B cell (primary cell): ENCODE measurements at regions not wholly inside any gene's neighbourhood (a gene's known extent, or its start where the extent isn't known, plus 50 kb on each side); places are given as distances from the start of the nearest gene placed in this dataset.
"Not testable (repeated sequence)": the region's sequence is repeated elsewhere in the genome, so short reads cannot be mapped to it uniquely, and the experiment has no call there.

Source experiments
- ATAC-seq: fragments of 200-7000 bp; cut with Tn5 transposase; one replicate; pipeline ENCODE4 v1.10.0; 2021; ENCODE audit warnings: low read depth, mild to moderate bottlenecking, moderate number of reproducible peaks, moderate library complexity
- CTCF ChIA-PET: fragments of 350-600 bp; sonication (Branson Sonifier 250); formaldehyde crosslinking; loops from one replicate; lab custom pipeline; 2021; ENCODE audit warnings: antibody characterized with exemption, inconsistent platforms; lab: Charles Lee
- POLR2A ChIA-PET: fragments of 350-600 bp; sonication (Branson Sonifier 250); formaldehyde crosslinking; loops from one replicate; lab custom pipeline; 2021; ENCODE audit warnings: antibody characterized with exemption; lab: Charles Lee
- DNase-seq: peaks from one replicate; pipeline ENCODE4 v3.0.0; 2013
- H2AFZ ChIP-seq: 2 replicates; pipeline ENCODE4 v1.6.1; 2012; ENCODE audit warnings: mild to moderate bottlenecking, low read depth, low read length; ENCODE audit not compliant: insufficient read depth, poor library complexity, severe bottlenecking
- H3K27ac ChIP-seq, 2 donors: 1 replicate in 1 of 2; 2 replicates in 1 of 2; pipeline ENCODE4 v1.5.1; 2012 to 2013; ENCODE audit warnings: low read length in 2 of 2, mild to moderate bottlenecking in 2 of 2, moderate library complexity in 1 of 2
- H3K27me3 ChIP-seq, 4 experiments: fragments of 200-600 bp in 1 of 4; sonication (generic) in 1 of 4; replicated peaks in 1 of 4; 1 replicate in 2 of 4; 2 replicates in 2 of 4; pipeline versions ENCODE4 v1.6.1 to v1.7.0; 2013 to 2016; ENCODE audit warnings: low read length in 3 of 4, mild to moderate bottlenecking in 2 of 4, mixed read lengths in 1 of 4, moderate library complexity in 1 of 4; ENCODE audit not compliant: insufficient read depth in 4 of 4, control insufficient read depth in 3 of 4; ENCODE audit errors: control extremely low read depth in 1 of 4
- H3K36me3 ChIP-seq, 2 experiments: replicated peaks in 1 of 2; 1 replicate in 1 of 2; 2 replicates in 1 of 2; pipeline versions ENCODE4 v1.6.1 to v1.7.1; 2013; ENCODE audit warnings: low read length in 1 of 2; ENCODE audit not compliant: insufficient read depth in 2 of 2, control insufficient read depth in 1 of 2; ENCODE audit errors: control extremely low read depth in 1 of 2, extremely low read depth in 1 of 2
- H3K4me1 ChIP-seq, 2 donors: fragments of 200-600 bp in 1 of 2; sonication (generic) in 1 of 2; 1 replicate in 1 of 2; 2 replicates in 1 of 2; pipeline versions ENCODE4 v1.5.1 to v1.6.1; 2013 to 2017; ENCODE audit warnings: low read length in 2 of 2; ENCODE audit not compliant: control insufficient read depth in 2 of 2, insufficient read depth in 2 of 2
- H3K4me2 ChIP-seq: replicated peaks from 2 replicates; pipeline ENCODE3; 2012; ENCODE audit warnings: mild to moderate bottlenecking, low read depth, low read length; ENCODE audit not compliant: poor library complexity, severe bottlenecking
- H3K4me3 ChIP-seq, 5 experiments: fragments of 200-600 bp in 1 of 5; sonication (generic) in 1 of 5; 1 replicate in 3 of 5; 2 replicates in 2 of 5; pipeline versions ENCODE4 v1.5.1 to v1.7.0; 2011 to 2016; ENCODE audit warnings: low read length in 4 of 5, mild to moderate bottlenecking in 4 of 5, low read depth in 2 of 5, control low read depth in 1 of 5, moderate library complexity in 1 of 5; ENCODE audit not compliant: insufficient read depth in 1 of 5; ENCODE audit errors: control extremely low read depth in 1 of 5, extremely low read depth in 1 of 5
- H3K79me2 ChIP-seq: fragments of 200-600 bp; sonication (generic); one replicate; pipeline ENCODE4 v1.6.0; 2016; ENCODE audit warnings: low read length; ENCODE audit not compliant: control insufficient read depth, insufficient read depth
- H3K9ac ChIP-seq: fragments of 200-600 bp; sonication (generic); 2 replicates; pipeline ENCODE4 v1.6.1; 2017; ENCODE audit warnings: mild to moderate bottlenecking, low read length, moderate library complexity
- H3K9me3 ChIP-seq, 3 donors: one replicate each; pipeline versions ENCODE4 v1.6.1 to v1.7.1; 2013; ENCODE audit warnings: low read length in 2 of 3; ENCODE audit not compliant: control insufficient read depth in 2 of 3, insufficient read depth in 1 of 3; ENCODE audit errors: control extremely low read depth in 1 of 3
- H4K20me1 ChIP-seq: 2 replicates; pipeline ENCODE4 v1.6.0; 2012; ENCODE audit warnings: mild to moderate bottlenecking, low read length; ENCODE audit not compliant: insufficient read depth, control insufficient read depth, poor library complexity, severe bottlenecking
- H3K27ac Mint-ChIP-seq: one replicate; pipeline ENCODE4 v1.8.0; 2021; ENCODE audit warnings: mixed read lengths
- H3K27me3 Mint-ChIP-seq: one replicate; pipeline ENCODE4 v1.8.0; 2021; ENCODE audit warnings: mixed read lengths
- H3K4me1 Mint-ChIP-seq: one replicate; pipeline ENCODE4 v1.8.0; 2021; ENCODE audit warnings: mixed read lengths
- H3K4me3 Mint-ChIP-seq: one replicate; pipeline ENCODE4 v1.8.0; 2021; ENCODE audit warnings: mixed read lengths
- H3K9me3 Mint-ChIP-seq: one replicate; pipeline ENCODE4 v1.8.0; 2022; ENCODE audit warnings: mixed read lengths; ENCODE audit not compliant: insufficient read depth
- CTCF ChIP-seq: fragments of 200-600 bp; IDR thresholded peaks from one replicate; pipeline ENCODE4 v1.8.0; 2022; ENCODE audit warnings: antibody characterized with exemption, mild to moderate bottlenecking
- EZH2 ChIP-seq: IDR thresholded peaks from 2 replicates; pipeline ENCODE4 v1.6.1; 2012; ENCODE audit warnings: borderline replicate concordance, low read depth, mild to moderate bottlenecking, moderate library complexity, low read length; ENCODE audit not compliant: insufficient read depth, poor library complexity, severe bottlenecking
- WGBS: methylation state at CpG from one replicate; pipeline ENCODE4 v1.1.5; 2013; ENCODE audit warnings: missing lambda C conversion rate; ENCODE audit not compliant: insufficient coverage; 5-methylcytosine and 5-hydroxymethylcytosine counted together
- intact Hi-C: fragments of 100-400 bp; cut with micrococcal nuclease; formaldehyde crosslinking; loops from one replicate; pipeline ENCODE4 v1.10.0; 2022

GRCh38 chr4:27811948-27812347 is 951.3 kb downstream of the STIM2 start:
- ChIA-PET CTCF (no interaction called here), POLR2A (no interaction called here)
- Mint-ChIP-seq H3K4me3 (no peak overlapping the region), H3K4me1 (no peaks in the 10 kb centered on the region), H3K27ac (no peak overlapping the region), H3K27me3 (no peaks in the 10 kb centered on the region), H3K9me3 (no peaks in the 10 kb centered on the region)
- H3K27me3 ChIP-seq = no peaks in the 10 kb centered on the region
- intact Hi-C loops = no loop called here
- H3K4me1 ChIP-seq = no peaks in the 10 kb centered on the region
- H3K4me2 ChIP-seq = no peak overlapping the region
- DNase-seq = no peak
- H3K9ac ChIP-seq = no peak overlapping the region
- TF ChIP-seq EZH2 = no peak
- no peak for TF ChIP-seq CTCF
- H3K27ac ChIP-seq = no peak overlapping the region
- no peaks in the 10 kb centered on the region for H4K20me1 ChIP-seq
- ATAC-seq = no peak
- H3K79me2 ChIP-seq = no peaks in the 10 kb centered on the region
- WGBS = no CpG with 5 or more reads among the region's 3 CpGs
- H2AFZ ChIP-seq = no peak overlapping the region
- H3K9me3 ChIP-seq = no peaks in the 10 kb centered on the region
- no peaks in the 10 kb centered on the region for H3K36me3 ChIP-seq
- H3K4me3 ChIP-seq = no peak overlapping the region

GRCh38 chr4:27813226-27813625 is 952.6 kb downstream of the STIM2 start:
- H3K79me2 ChIP-seq, H3K4me2 ChIP-seq, POLR2A ChIA-PET, H3K4me3 ChIP-seq, H3K27ac Mint-ChIP-seq, H3K27me3 ChIP-seq, H3K27me3 Mint-ChIP-seq, H3K36me3 ChIP-seq, H3K9me3 ChIP-seq, H3K4me3 Mint-ChIP-seq, H3K27ac ChIP-seq, H3K4me1 ChIP-seq, H3K9me3 Mint-ChIP-seq, CTCF ChIA-PET, DNase-seq, H4K20me1 ChIP-seq, H3K9ac ChIP-seq, intact Hi-C loops, ATAC-seq, H2AFZ ChIP-seq, H3K4me1 Mint-ChIP-seq: not testable (repeated sequence)
- 80% methylated on average over 1 of the region's 6 CpGs for WGBS

- H3K4me3 Mint-ChIP-seq, intact Hi-C loops, ATAC-seq, H3K27ac Mint-ChIP-seq, H3K79me2 ChIP-seq, DNase-seq, H3K27me3 Mint-ChIP-seq, H3K27me3 ChIP-seq, H4K20me1 ChIP-seq, CTCF ChIA-PET, H3K9me3 Mint-ChIP-seq, H3K4me1 Mint-ChIP-seq, H3K27ac ChIP-seq, H3K4me3 ChIP-seq, H3K4me2 ChIP-seq, H3K36me3 ChIP-seq, POLR2A ChIA-PET, H3K9me3 ChIP-seq, H2AFZ ChIP-seq, H3K9ac ChIP-seq, H3K4me1 ChIP-seq: not testable (repeated sequence)
- 90% methylated on average over 17 of the region's 18 CpGs for WGBS
Measured at GRCh38 chr4:27813699-27814425, 953.2 kb downstream of the STIM2 start.
